ENCODE measurements at regions not wholly inside any gene's neighbourhood (a gene's known extent, or its start where the extent isn't known, plus 50 kb on each side); places are given as distances from the start of the nearest gene placed in this dataset.

DNA sequence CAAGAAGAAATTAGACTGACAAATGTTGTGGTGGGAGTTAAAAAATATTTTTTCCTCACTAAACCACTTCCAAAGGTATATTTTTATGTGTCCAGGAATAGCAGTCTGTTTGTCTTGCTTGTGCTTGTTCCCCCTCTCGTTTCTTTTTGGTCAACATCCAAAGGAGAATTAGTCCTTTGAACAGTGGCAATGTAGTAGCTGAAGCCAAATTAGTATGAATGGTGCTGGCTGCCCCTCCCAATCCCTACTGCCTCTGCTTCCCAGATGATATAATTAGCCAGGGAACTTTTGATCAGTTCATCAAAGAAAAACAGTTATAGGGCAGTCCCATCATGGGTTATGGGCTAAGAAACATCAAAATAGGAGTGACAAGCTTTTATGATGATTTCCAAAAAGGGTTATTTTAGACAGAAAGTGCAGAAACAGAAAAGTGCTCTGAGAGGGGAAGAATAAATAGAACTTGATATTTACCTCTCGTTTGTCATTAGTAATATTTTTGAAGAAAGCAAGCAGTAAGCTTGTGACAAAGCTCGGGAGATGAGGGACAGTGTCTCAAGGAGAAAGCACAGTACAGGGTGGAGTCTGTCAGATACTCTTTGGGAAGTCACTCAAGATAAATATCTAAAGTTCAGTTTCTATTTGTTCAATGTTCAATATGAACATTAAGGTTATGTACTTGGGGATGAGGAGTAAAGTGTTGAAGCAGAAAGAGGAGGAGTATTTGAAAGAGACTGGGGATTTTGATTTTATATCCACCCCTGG lies 239.1 kb downstream of the HLX start:
- H3K4me3 ChIP-seq (ENCODE audit: low read depth, low read length): no peak overlapping the region
- in situ Hi-C loops (cut with HindIII; ENCODE audit: low sequenced_read_pairs): no loop called here
- TF ChIP-seq, protein P1, sequence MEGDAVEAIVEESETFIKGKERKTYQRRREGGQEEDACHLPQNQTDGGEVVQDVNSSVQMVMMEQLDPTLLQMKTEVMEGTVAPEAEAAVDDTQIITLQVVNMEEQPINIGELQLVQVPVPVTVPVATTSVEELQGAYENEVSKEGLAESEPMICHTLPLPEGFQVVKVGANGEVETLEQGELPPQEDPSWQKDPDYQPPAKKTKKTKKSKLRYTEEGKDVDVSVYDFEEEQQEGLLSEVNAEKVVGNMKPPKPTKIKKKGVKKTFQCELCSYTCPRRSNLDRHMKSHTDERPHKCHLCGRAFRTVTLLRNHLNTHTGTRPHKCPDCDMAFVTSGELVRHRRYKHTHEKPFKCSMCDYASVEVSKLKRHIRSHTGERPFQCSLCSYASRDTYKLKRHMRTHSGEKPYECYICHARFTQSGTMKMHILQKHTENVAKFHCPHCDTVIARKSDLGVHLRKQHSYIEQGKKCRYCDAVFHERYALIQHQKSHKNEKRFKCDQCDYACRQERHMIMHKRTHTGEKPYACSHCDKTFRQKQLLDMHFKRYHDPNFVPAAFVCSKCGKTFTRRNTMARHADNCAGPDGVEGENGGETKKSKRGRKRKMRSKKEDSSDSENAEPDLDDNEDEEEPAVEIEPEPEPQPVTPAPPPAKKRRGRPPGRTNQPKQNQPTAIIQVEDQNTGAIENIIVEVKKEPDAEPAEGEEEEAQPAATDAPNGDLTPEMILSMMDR (IDR thresholded peaks at IDR 0.05; ENCODE audit: low read depth, low read length): no peak
- DNase-seq (ENCODE audit: low read depth, low spot score): no peak

DNA sequence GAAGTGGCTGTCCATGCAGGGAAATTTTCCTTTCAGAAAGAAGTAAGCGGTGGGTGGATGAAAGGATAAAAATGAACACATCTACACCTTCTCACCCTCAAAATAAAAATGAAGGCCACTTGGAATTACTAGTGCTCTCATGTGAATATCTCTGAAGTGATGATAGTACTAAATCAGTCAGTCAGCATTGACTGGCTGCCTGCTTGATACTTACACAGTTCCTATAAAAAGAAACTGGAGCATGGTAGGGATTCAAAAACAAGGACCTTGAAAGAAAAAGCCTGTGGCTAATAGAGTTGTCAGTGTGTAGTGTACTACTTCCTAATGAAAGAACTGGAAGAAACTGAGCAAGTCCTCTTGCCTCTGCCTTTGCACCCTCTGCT lies 239.7 kb downstream of the HLX start:
- no peak for DNase-seq (ENCODE audit: low read depth, low spot score)
- TF ChIP-seq, protein P1 (IDR thresholded peaks at IDR 0.05; ENCODE audit: low read depth, low read length): no peak
- no peak overlapping the region for H3K4me3 ChIP-seq (ENCODE audit: low read depth, low read length)
- in situ Hi-C loops (cut with HindIII; ENCODE audit: low sequenced_read_pairs): no loop called here

- in situ Hi-C loops (cut with HindIII; ENCODE audit: low sequenced_read_pairs): no loop called here
- no peak for DNase-seq (ENCODE audit: low read depth, low spot score)
- no peak overlapping the region for H3K4me3 ChIP-seq (ENCODE audit: low read depth, low read length)
- TF ChIP-seq, protein P1 (IDR thresholded peaks at IDR 0.05; ENCODE audit: low read depth, low read length): no peak
Measured at GRCh38 chr1:221122501-221122900, 243.3 kb downstream of the HLX start.

DNA sequence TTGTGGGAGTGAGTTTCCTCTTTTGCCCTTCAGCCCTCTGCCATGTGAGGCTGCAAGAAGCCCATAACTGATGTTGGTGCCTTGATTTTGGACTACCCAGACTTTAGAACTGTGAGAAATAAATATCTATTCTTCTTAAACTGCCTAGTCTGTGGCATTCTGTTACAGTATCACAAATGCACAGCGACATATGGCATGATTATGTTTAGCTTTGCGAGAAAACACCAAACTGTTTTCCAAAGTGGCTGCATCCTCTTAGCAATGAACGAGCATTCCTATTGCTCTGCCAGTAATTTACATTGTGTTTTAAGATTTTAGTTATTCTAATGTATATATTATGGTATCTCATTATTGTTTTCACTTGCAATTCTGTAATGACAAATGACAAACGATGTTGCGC lies 246.7 kb downstream of the HLX start:
- in situ Hi-C loops (cut with HindIII; ENCODE audit: low sequenced_read_pairs): no loop called here
- DNase-seq (ENCODE audit: low read depth, low spot score): no peak
- TF ChIP-seq, protein P1 (IDR thresholded peaks at IDR 0.05; ENCODE audit: low read depth, low read length): no peak
- H3K4me3 ChIP-seq (ENCODE audit: low read depth, low read length): no peak overlapping the region

- TF ChIP-seq, protein P1 (IDR thresholded peaks at IDR 0.05; ENCODE audit: low read depth, low read length): no peak
- in situ Hi-C loops (cut with HindIII; ENCODE audit: low sequenced_read_pairs): no loop called here
- no peak overlapping the region for H3K4me3 ChIP-seq (ENCODE audit: low read depth, low read length)
- no peak for DNase-seq (ENCODE audit: low read depth, low spot score)
Measured at GRCh38 chr1:221137666-221138065, 258.4 kb downstream of the HLX start.

DNA sequence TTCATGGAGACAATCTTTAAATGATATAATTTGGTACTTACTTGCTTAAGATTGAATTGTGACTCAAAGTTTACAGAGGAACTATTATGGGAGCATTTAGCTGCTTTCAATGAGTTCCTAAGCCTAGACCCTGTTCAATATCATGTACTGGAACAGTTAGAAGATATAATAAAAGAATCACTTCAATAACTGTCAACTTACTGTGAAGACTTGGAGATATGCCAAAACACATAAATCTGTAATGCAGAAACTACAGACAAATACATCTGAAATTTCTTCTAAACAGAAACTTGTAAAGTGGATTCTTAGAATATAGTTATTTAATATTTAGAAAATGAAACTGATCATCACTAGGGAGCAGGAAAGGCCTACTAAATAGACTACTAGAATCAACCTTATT lies 259.3 kb downstream of the HLX start:
- in situ Hi-C loops (cut with HindIII; ENCODE audit: low sequenced_read_pairs): no loop called here

More for the DNA sequence above, 259.3 kb downstream of the HLX start:
- DNase-seq (ENCODE audit: low read depth, low spot score): no peak
- no peak overlapping the region for H3K4me3 ChIP-seq (ENCODE audit: low read depth, low read length)
- TF ChIP-seq, protein P1 (IDR thresholded peaks at IDR 0.05; ENCODE audit: low read depth, low read length): no peak

Data from astrocyte of the spinal cord (primary cell).